ENCODE measurements at regions not wholly inside any gene's neighbourhood (a gene's known extent, or its start where the extent isn't known, plus 50 kb on each side); places are given as distances from the start of the nearest gene placed in this dataset.

DNA sequence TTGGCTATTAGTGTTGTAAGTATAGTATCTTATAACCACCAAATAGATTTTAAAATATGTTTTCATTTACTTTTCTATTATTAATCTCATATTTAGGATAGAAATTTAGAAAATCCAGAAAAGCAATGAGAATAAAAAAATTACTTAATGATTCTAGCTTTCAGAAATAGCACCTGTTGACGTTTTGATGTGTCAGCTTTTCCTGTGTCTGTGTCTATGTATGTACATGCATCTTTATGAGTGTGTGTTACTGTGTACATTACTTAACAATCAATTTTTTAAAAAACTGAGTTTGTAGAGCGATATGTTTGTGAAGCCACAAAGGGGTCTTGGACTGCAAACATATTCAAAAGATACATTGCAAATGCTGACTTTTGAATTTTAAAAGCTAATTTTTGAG lies 526.9 kb downstream of the BCKDHB start:
- peaks cover 0 to 5% (median 3%) of the 10 kb centered on the region in 7 donors for H3K9me3 Mint-ChIP-seq
- H3K27ac ChIP-seq (ENCODE audit: low read depth in 1 of 2, low read length in 2 of 2) = no peak overlapping the region
- H3K9ac ChIP-seq (ENCODE audit: insufficient read depth, low read length, poor library complexity, severe bottlenecking) = no peak overlapping the region
- no peak overlapping the region for H3K4me3 ChIP-seq (replicated peaks in 1 of 3; ENCODE audit: low read depth in 2 of 3, low read length in 3 of 3)
- DNase-seq = no peak
- no peaks in the 10 kb centered on the region for H3K36me3 Mint-ChIP-seq
- H3K4me2 ChIP-seq (replicated peaks; ENCODE audit: extremely low read depth, low read length, poor library complexity, severe bottlenecking) = no peak overlapping the region
- H3K27me3 ChIP-seq (ENCODE audit: control insufficient read depth in 2 of 2, insufficient read depth in 2 of 2, low read length in 2 of 2) = no peaks in the 10 kb centered on the region
- H3K27me3 Mint-ChIP-seq (ENCODE audit: low read depth in 3 of 3) = peaks cover 2 to 3% (median 2%) of the 10 kb centered on the region in 3 donors
- H2AFZ ChIP-seq (ENCODE audit: insufficient read depth, low read depth, low read length, poor library complexity, severe bottlenecking) = no peak overlapping the region
- no peaks in the 10 kb centered on the region for H3K79me2 ChIP-seq (ENCODE audit: insufficient read depth, low read length)
- H4K20me1 ChIP-seq (ENCODE audit: insufficient read depth, low read length) = no peaks in the 10 kb centered on the region
- H3K9me3 ChIP-seq (replicated peaks in 1 of 2; ENCODE audit: control insufficient read depth in 1 of 2, insufficient read depth in 1 of 2, low read length in 2 of 2) = peaks cover 0 to 5% of the 10 kb centered on the region in 2 donors
- no peak overlapping the region for H3K4me3 Mint-ChIP-seq
- intact Hi-C loops (cut with micrococcal nuclease) = no loop called here
- no peaks in the 10 kb centered on the region for H3K36me3 ChIP-seq (replicated peaks in 1 of 2; ENCODE audit: control insufficient read depth in 1 of 2, insufficient read depth in 2 of 2, low read length in 2 of 2)
- H3K4me1 Mint-ChIP-seq = no peaks in the 10 kb centered on the region
- no peak overlapping the region for H3K27ac Mint-ChIP-seq
- TF ChIP-seq, protein P1, sequence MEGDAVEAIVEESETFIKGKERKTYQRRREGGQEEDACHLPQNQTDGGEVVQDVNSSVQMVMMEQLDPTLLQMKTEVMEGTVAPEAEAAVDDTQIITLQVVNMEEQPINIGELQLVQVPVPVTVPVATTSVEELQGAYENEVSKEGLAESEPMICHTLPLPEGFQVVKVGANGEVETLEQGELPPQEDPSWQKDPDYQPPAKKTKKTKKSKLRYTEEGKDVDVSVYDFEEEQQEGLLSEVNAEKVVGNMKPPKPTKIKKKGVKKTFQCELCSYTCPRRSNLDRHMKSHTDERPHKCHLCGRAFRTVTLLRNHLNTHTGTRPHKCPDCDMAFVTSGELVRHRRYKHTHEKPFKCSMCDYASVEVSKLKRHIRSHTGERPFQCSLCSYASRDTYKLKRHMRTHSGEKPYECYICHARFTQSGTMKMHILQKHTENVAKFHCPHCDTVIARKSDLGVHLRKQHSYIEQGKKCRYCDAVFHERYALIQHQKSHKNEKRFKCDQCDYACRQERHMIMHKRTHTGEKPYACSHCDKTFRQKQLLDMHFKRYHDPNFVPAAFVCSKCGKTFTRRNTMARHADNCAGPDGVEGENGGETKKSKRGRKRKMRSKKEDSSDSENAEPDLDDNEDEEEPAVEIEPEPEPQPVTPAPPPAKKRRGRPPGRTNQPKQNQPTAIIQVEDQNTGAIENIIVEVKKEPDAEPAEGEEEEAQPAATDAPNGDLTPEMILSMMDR (IDR thresholded peaks at IDR 0.05) = no peak
- no CpG with 5 or more reads among the region's 2 CpGs for WGBS (ENCODE audit: insufficient coverage)
- no peaks in the 10 kb centered on the region for H3K4me1 ChIP-seq (ENCODE audit: control insufficient read depth in 1 of 2, insufficient read depth in 2 of 2, low read length in 2 of 2)

DNA sequence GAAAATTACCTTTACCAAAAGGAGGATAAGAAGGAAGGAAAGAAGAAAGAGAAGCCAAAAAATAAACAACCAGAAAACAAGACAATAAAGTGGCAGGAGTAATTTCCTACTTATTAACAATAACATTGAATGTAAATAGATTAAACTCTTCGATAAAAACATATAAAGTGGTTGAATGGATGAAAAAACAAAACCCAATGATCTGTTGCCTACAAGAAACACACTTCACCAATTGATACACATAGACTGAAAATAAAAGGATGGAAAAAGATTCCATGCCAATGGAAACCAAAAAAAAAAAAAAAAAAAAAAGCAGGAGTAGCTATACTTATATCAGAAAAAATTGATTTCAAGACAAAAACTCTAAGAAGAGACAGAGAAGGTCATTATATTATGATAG lies 518.9 kb downstream of the BCKDHB start:
- Mint-ChIP-seq H3K36me3 (no peaks in the 10 kb centered on the region), H3K4me3 (no peak overlapping the region), H3K27me3 (ENCODE audit: low read depth in 3 of 3) (peaks cover 0 to 3% (median 0%) of the 10 kb centered on the region in 3 donors), H3K27ac (no peak overlapping the region), H3K9me3 (peaks cover 11 to 24% (median 19%) of the 10 kb centered on the region in 7 donors), H3K4me1 (no peaks in the 10 kb centered on the region)
- Histone ChIP-seq H3K4me2 (replicated peaks; ENCODE audit: extremely low read depth, low read length, poor library complexity, severe bottlenecking) (no peak overlapping the region), H3K36me3 (replicated peaks in 1 of 2; ENCODE audit: control insufficient read depth in 1 of 2, insufficient read depth in 2 of 2, low read length in 2 of 2) (no peaks in the 10 kb centered on the region), H3K79me2 (ENCODE audit: insufficient read depth, low read length) (no peaks in the 10 kb centered on the region), H2AFZ (ENCODE audit: insufficient read depth, low read depth, low read length, poor library complexity, severe bottlenecking) (no peak overlapping the region), H3K4me1 (ENCODE audit: control insufficient read depth in 1 of 2, insufficient read depth in 2 of 2, low read length in 2 of 2) (no peaks in the 10 kb centered on the region), H3K9me3 (replicated peaks in 1 of 2; ENCODE audit: control insufficient read depth in 1 of 2, insufficient read depth in 1 of 2, low read length in 2 of 2) (peaks cover 12 to 18% of the 10 kb centered on the region in 2 donors), H3K27me3 (ENCODE audit: control insufficient read depth in 2 of 2, insufficient read depth in 2 of 2, low read length in 2 of 2) (no peaks in the 10 kb centered on the region), H3K9ac (ENCODE audit: insufficient read depth, low read length, poor library complexity, severe bottlenecking) (no peak overlapping the region), H3K27ac (ENCODE audit: low read depth in 1 of 2, low read length in 2 of 2) (no peak overlapping the region), H3K4me3 (replicated peaks in 1 of 3; ENCODE audit: low read depth in 2 of 3, low read length in 3 of 3) (no peak overlapping the region), H4K20me1 (ENCODE audit: insufficient read depth, low read length) (no peaks in the 10 kb centered on the region)
- TF ChIP-seq, protein P1 (IDR thresholded peaks at IDR 0.05) = no peak
- intact Hi-C loops (cut with micrococcal nuclease) = no loop called here
- WGBS (ENCODE audit: insufficient coverage) = no CpG with 5 or more reads among the region's 1 CpG
- DNase-seq = no peak

All from CD14-positive monocyte (primary cell).